K562 (cell line): ENCODE measurements at regions not wholly inside any gene's neighbourhood (a gene's known extent, or its start where the extent isn't known, plus 50 kb on each side); places are given as distances from the start of the nearest gene placed in this dataset.

Source experiments
- CBFA2T3 ChIP-seq: fragments of 450-650 bp; IDR thresholded peaks from 2 replicates; pipeline ENCODE4 v1.6.1; 2017
- FOXM1 ChIP-seq, 2 experiments: fragments of 450-650 bp in 1 of 2; sonication (generic) in 1 of 2; formaldehyde crosslinking in 1 of 2; IDR thresholded peaks; 2 replicates each; pipeline versions ENCODE4 v1.6.1 to v1.9.0; 2017 to 2022; ENCODE audit warnings: low read depth in 2 of 2, mild to moderate bottlenecking in 2 of 2, missing genetic modification reagents in 1 of 2, moderate library complexity in 1 of 2
- NELFE ChIP-seq: IDR thresholded peaks from 2 replicates; pipeline ENCODE4 v1.6.1; 2011; ENCODE audit warnings: mild to moderate bottlenecking; ENCODE audit not compliant: insufficient read depth, insufficient read length
- SRSF7 ChIP-seq: fragments of 200-400 bp; formaldehyde crosslinking; optimal IDR thresholded peaks from 2 replicates; pipeline ENCODE3; 2017; ENCODE audit warnings: mild to moderate bottlenecking, low read depth, low read length
- ZBED1 ChIP-seq: IDR thresholded peaks from 2 replicates; pipeline ENCODE4 v1.6.1; 2014
- TF ChIP-seq, protein P1 (sequence below), 2 experiments: IDR thresholded peaks in 1 of 2; conservative IDR thresholded peaks in 1 of 2; 2 replicates each; pipeline ENCODE4 v1.6.1; 2016; ENCODE audit warnings: low read depth in 2 of 2, mild to moderate bottlenecking in 1 of 2, missing compliant biosample characterization in 1 of 2, missing genetic modification characterization in 1 of 2, moderate library complexity in 1 of 2
- TF ChIP-seq, protein P2 (sequence below): fragments of 250-450 bp; sonication (Bioruptor Pico); IDR thresholded peaks from 2 replicates; pipeline ENCODE4 v1.8.0; 2022; ENCODE audit warnings: moderate library complexity, mild to moderate bottlenecking, inconsistent platforms
- TF ChIP-seq, protein P3 (sequence below), 2 experiments: fragments of 450-650 bp; IDR thresholded peaks; 2 replicates each; pipeline ENCODE4 v1.6.1; 2016
- TF ChIP-seq, protein P4 (sequence below): fragments of 450-650 bp; formaldehyde crosslinking; IDR thresholded peaks from 2 replicates; pipeline ENCODE4 v1.4.0; 2022; ENCODE audit warnings: missing genetic modification characterization

DNA sequence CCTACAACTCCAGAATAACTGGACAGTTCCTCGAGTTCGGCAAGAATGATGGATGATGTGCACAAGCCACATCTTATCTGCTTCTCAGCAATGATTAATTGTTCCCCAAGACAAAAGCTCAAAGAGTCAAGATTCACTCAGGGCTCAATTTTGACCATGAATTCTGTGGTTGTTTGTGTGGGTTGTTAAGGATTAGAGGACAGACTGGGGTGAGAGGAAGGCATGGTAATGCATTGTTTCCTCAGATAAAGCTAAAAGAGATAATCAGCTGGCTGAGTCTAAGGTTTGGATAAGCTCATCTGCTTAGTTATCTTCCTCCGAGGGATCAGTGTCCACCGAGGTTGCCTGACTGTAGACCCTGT is 161.0 kb downstream of the CPEB2 start (continued):
- TF ChIP-seq, protein P1, sequence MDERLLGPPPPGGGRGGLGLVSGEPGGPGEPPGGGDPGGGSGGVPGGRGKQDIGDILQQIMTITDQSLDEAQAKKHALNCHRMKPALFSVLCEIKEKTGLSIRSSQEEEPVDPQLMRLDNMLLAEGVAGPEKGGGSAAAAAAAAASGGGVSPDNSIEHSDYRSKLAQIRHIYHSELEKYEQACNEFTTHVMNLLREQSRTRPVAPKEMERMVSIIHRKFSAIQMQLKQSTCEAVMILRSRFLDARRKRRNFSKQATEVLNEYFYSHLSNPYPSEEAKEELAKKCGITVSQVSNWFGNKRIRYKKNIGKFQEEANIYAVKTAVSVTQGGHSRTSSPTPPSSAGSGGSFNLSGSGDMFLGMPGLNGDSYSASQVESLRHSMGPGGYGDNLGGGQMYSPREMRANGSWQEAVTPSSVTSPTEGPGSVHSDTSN (CRISPR knock-in tag; IDR thresholded peaks at IDR 0.05; ENCODE audit: low read depth) = no peak
- TF ChIP-seq, protein P1 (tag; conservative IDR thresholded peaks at IDR 0.05; ENCODE audit: low read depth) = peak; percentile 84
- TF ChIP-seq, protein P2, sequence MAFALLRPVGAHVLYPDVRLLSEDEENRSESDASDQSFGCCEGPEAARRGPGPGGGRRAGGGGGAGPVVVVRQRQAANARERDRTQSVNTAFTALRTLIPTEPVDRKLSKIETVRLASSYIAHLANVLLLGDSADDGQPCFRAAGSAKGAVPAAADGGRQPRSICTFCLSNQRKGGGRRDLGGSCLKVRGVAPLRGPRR = no peak
- TF ChIP-seq CBFA2T3 = peak; percentile 65
- no peak for TF ChIP-seq NELFE
- TF ChIP-seq FOXM1 (IDR thresholded peaks at IDR 0.05; ENCODE audit: low read depth) = no peak
- TF ChIP-seq FOXM1 (CRISPR knock-in tag; IDR thresholded peaks at IDR 0.05; ENCODE audit: low read depth) = no peak
- TF ChIP-seq, protein P3, sequence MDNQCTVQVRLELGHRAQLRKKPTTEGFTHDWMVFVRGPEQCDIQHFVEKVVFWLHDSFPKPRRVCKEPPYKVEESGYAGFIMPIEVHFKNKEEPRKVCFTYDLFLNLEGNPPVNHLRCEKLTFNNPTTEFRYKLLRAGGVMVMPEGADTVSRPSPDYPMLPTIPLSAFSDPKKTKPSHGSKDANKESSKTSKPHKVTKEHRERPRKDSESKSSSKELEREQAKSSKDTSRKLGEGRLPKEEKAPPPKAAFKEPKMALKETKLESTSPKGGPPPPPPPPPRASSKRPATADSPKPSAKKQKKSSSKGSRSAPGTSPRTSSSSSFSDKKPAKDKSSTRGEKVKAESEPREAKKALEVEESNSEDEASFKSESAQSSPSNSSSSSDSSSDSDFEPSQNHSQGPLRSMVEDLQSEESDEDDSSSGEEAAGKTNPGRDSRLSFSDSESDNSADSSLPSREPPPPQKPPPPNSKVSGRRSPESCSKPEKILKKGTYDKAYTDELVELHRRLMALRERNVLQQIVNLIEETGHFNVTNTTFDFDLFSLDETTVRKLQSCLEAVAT (IDR thresholded peaks at IDR 0.05) = no peak
- no peak for TF ChIP-seq SRSF7
- TF ChIP-seq, protein P4, sequence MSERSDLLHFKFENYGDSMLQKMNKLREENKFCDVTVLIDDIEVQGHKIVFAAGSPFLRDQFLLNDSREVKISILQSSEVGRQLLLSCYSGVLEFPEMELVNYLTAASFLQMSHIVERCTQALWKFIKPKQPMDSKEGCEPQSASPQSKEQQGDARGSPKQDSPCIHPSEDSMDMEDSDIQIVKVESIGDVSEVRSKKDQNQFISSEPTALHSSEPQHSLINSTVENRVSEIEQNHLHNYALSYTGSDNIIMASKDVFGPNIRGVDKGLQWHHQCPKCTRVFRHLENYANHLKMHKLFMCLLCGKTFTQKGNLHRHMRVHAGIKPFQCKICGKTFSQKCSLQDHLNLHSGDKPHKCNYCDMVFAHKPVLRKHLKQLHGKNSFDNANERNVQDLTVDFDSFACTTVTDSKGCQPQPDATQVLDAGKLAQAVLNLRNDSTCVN (CRISPR knock-in tag) = no peak
- no peak for TF ChIP-seq ZBED1
- TF ChIP-seq, all 486 proteins: peak for 8
